Activated CD8-positive, alpha-beta memory T cell treated with anti-CD3 and anti-CD28 coated beads, Interleukin-2, amount 50 U/mL, for 48 hours (primary cell): ENCODE measurements at regions not wholly inside any gene's neighbourhood (a gene's known extent, or its start where the extent isn't known, plus 50 kb on each side); places are given as distances from the start of the nearest gene placed in this dataset.
"Not testable (repeated sequence)": the region's sequence is repeated elsewhere in the genome, so short reads cannot be mapped to it uniquely, and the experiment has no call there.

Experiments
- DNase-seq: peaks from one replicate; pipeline ENCODE4 v3.0.0-alpha.2; 2020

GRCh38 chr10:85410586-85410985 lies 956.0 kb downstream of the GRID1 start:
- not testable (repeated sequence) for DNase-seq

GRCh38 chr10:85413570-85413969 lies 953.0 kb downstream of the GRID1 start:
- DNase-seq, result no peak

DNA sequence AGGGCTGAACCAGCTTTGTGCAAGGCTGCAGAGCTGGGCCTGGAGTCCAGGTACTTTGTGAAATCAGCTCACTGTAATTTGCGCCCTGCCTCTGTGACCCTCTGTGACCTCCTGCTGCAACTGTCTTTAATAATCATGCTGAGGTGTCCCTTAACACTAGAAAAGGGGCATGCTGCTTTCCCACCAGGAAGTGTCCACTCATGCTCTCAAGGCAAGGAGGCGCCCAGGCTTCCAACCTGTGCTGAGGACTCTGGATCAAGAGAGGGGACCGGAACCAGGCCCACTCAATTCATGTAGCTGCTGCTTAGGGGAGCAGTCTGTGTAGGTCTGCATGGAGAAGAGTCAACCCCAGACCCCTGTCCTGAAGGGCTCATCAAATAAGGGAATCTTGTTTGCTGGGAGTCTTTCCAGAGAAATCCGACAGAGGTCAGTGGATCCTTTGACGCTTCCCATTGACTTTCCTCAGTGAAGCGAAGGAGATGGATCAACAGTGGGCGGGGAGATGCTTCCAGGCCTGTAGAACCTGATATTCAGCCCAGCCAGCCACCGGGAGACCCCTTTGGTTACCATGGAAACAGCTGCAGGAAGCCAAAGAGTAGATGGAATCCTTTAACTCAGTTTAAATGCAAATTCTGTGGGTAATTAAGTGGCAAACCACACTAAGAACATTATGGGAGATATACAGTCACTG lies 945.9 kb downstream of the GRID1 start:
- DNase-seq, result no peak

DNA sequence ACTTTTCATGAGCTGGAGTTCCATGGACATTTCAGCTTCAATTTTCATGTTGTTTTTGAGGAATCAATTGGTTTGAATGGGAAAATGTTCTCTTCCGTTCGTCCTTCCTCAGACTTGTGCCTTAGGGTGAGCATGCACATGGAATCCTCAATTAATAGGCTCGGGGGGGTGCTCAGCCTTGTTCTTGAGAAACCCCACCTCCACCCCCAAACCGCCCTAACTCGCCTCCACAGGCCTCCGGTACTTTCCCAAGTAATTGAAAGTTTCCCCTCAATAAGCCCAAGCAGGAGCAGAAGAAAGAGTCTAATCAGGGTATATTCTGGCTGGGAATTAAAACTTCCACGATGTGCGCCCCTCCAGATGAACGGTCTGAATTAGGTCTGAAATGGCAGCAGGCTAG lies 945.2 kb downstream of the GRID1 start:
- DNase-seq, result no peak

- DNase-seq, result no peak
These were observed 937.5 kb downstream of the GRID1 start for GRCh38 chr10:85429126-85429525.

DNA sequence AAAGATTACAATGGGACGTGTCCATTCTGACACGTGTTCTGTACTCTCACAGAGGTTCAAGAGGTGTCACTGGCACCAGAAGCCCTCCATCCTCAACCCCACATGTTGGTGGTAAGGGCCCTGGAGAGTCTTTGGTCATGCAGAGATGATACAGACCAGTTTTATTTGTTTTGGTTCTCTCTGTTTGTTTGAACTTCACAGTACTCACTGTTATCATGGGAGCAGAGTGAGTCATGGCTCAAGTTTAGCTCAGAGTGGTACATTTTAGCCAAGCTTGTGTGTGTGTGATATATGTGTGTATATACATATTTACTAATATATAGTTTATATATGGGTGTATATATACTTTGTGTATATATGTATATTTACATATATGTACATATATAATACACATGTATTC lies 935.6 kb downstream of the GRID1 start:
- no peak for DNase-seq

DNA sequence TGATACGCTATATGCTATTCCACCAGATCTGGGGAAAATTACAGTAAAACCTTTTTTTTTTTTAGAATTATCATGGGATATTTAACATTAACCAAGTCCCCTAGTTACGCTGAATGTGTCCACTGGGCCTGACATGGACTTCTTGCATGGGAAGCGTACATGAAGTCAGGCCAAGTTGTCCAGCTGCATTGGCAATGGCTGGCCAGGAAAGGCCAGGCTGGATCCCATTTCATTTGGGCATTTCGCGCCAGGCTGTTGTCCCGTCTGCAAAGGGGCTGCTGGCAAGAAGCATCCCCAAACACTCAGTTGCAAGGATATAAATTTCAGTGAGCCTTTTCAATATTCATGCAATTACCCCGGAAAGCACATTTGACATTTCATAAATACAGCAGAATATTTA lies 933.3 kb downstream of the GRID1 start:
- DNase-seq, result no peak

- DNase-seq, result no peak
These were observed 921.7 kb downstream of the GRID1 start for GRCh38 chr10:85444868-85445267.

GRCh38 chr10:85445702-85446101 lies 920.9 kb downstream of the GRID1 start:
- DNase-seq, result no peak

DNA sequence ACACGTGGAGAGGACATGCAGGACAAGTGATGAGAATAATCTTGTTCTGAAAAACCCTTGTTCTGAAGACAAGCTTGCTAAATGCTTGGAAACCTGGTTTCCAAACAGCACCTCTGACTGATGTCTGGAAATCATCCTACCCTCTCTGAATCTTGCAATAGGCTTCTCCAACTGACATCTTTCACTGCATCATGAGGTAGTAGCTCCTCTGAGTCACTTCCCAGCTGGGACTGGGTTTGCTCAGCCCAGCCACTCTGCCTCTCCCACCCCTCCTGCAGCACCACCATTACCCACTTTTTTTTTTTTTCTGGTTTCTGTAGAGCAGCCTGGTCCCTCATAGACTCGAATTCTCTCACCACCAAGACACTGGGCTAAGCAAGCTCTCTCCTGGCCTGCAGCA lies 919.8 kb downstream of the GRID1 start:
- DNase-seq, result no peak

GRCh38 chr10:85447690-85448089 lies 918.9 kb downstream of the GRID1 start:
- DNase-seq, result no peak

- no peak for DNase-seq
These were observed 917.9 kb downstream of the GRID1 start for GRCh38 chr10:85448716-85449115.

- DNase-seq, result no peak
These were observed 912.2 kb downstream of the GRID1 start for GRCh38 chr10:85454386-85454785.

DNA sequence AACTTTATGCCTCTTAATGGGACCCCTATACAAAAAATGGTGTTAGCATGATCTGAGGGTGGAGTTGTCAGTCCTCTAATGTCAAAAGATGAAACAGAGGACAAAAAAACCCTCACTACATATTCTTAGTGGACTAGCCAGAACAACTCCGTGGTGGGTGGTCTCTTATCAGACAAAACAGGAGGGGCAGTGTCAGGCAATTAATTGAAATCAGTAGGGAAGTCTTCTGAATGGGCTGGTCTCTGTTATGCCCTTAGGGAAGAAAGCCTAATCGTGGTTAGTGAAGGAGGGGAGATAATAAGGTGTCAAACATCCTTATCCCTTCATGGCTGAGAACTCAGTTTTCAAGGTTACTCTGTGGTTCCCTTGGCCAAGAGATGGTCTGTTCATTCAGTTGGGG lies 909.4 kb downstream of the GRID1 start:
- no peak for DNase-seq

- no peak for DNase-seq
These were observed 908.3 kb downstream of the GRID1 start for GRCh38 chr10:85458324-85458723.

DNA sequence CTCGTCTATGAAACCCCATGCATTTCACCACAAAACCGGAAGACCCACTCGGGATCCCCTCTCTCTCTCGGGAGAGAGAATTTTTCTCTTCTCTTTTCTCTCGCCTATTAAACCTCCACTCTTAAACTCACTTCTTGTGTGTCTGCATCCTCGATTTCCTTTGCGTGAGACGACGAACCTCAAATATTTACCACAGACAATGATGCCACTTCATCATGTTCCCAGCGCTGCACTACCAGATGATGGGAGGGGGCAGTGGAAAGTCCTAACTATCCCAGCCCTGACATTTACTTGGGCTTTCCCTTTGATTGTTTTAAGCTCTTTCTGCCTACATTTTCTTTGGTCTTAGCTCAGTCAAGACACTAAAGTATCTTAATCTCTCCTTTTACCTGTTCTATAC lies 906.7 kb downstream of the GRID1 start:
- no peak for DNase-seq

DNA sequence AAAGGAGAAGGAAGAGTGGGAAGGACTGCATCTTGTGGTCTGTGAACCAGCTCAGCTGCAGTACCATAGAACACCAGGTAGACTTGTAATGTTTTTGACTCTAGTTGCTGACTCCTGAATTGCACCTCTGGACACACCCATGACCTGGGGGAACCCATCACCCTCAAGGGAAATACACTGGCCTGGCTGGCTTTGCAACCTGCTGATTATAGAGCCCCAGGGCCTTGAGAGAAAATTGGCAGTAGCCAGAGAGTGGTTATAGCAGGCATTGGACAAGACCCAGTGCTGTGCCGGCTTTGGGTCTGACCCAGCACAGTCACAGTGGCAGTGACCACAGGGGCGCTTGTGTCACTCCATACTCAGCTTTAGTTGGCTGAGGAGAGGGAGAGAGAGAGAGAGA lies 902.3 kb downstream of the GRID1 start:
- DNase-seq, result no peak

DNA sequence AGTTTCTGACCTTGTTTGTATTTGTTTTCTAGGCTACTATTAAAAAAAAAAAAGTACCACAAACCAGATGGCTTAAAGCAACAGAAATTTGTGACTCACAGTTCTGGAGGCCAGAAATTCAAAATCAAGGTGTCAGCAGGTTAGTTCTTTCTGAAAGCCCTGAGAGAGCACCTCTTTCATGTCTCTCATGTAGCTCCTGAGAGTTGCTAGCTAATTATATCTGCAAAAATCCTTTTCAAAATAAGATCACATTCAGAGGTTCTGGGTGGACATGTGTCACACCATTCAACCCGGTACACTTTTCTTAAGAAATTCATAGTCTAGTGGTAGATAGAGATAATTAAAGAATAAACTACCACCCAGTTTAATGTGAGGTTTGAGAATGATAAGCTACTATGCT lies 888.6 kb downstream of the GRID1 start:
- no peak for DNase-seq

DNA sequence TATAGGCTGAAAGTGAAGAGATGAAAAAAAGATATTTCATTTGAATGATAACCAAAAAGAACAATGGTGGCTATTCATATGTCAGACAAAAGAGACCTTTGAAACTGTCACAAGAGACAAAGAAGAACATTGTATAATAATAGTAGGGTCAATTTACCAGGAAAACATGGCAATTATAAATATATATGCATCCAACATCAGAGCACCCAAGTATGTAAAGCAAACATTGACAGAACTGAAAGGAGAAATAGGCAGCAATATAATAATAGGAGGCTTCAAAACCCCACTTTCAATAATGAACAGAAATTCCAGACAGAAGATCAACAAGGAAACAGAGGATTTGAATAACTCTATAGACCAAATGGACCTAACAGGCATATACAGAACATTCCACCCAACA lies 876.2 kb downstream of the GRID1 start:
- DNase-seq, result no peak

DNA sequence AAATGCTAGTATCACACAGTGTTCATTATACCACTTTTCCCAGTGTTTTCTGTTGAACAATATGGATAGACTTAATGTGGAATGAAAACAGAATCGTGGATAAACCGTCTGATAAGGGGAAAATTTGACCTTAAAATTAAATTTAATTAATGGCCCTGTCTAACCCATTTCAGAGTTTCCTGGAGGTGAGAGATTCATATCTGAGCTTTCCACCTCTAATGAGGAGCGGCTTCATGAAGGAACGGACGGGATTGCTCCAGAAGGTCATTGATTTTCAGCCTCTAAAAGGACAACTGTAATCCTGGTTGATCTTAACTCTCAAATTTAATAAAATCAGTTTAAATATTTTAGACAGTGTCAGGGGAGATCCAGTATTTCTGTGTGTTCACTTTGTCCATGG lies 874.9 kb downstream of the GRID1 start:
- DNase-seq, result no peak

GRCh38 chr10:85492684-85493083 lies 873.9 kb downstream of the GRID1 start:
- no peak for DNase-seq

- DNase-seq, result no peak
These were observed 872.9 kb downstream of the GRID1 start for GRCh38 chr10:85493703-85494102.

GRCh38 chr10:85504641-85505040 lies 862.0 kb downstream of the GRID1 start:
- DNase-seq, result not testable (repeated sequence)

GRCh38 chr10:85508159-85508558 lies 858.4 kb downstream of the GRID1 start:
- no peak for DNase-seq

GRCh38 chr10:85510682-85511081 lies 855.9 kb downstream of the GRID1 start:
- no peak for DNase-seq

DNA sequence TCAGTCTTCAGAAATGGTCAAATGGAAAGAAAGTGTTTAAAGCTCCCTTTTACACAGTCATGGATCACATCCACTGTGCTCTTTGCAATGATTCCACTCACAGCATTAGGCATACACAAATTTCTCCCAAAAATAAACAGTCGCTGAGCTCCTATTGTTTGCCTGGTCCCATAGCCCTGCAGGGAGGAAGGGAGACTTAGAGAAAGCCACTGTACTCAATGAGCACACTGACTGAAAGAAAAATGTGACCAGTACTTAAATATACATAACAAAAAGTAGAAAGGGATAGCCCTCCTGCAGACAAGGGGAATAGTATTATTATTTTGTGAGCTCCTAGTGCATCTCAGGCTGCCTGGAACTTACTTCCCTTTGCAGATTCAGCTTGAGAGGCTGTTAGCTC lies 853.2 kb downstream of the GRID1 start:
- no peak for DNase-seq
